ENCODE measurements at regions not wholly inside any gene's neighbourhood (a gene's known extent, or its start where the extent isn't known, plus 50 kb on each side); places are given as distances from the start of the nearest gene placed in this dataset.

GRCh38 chr15:93332168-93332553 is 243.2 kb upstream of the RGMA start:
- TF ChIP-seq, protein P1, sequence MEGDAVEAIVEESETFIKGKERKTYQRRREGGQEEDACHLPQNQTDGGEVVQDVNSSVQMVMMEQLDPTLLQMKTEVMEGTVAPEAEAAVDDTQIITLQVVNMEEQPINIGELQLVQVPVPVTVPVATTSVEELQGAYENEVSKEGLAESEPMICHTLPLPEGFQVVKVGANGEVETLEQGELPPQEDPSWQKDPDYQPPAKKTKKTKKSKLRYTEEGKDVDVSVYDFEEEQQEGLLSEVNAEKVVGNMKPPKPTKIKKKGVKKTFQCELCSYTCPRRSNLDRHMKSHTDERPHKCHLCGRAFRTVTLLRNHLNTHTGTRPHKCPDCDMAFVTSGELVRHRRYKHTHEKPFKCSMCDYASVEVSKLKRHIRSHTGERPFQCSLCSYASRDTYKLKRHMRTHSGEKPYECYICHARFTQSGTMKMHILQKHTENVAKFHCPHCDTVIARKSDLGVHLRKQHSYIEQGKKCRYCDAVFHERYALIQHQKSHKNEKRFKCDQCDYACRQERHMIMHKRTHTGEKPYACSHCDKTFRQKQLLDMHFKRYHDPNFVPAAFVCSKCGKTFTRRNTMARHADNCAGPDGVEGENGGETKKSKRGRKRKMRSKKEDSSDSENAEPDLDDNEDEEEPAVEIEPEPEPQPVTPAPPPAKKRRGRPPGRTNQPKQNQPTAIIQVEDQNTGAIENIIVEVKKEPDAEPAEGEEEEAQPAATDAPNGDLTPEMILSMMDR (IDR thresholded peaks at IDR 0.05), result no peak
- TF ChIP-seq POLR2AphosphoS5 (IDR thresholded peaks at IDR 0.05), result no peak
